Panc1 (cell line): ENCODE measurements at regions not wholly inside any gene's neighbourhood (a gene's known extent, or its start where the extent isn't known, plus 50 kb on each side); places are given as distances from the start of the nearest gene placed in this dataset.

ENCODE experiments used
- ATAC-seq: fragments of 200-7000 bp; cut with Tn5 transposase; 2 replicates; pipeline ENCODE4 v1.9.1; 2020; ENCODE audit warnings: mild to moderate bottlenecking, moderate library complexity
- BruUV-seq: library from RNA; stranded (reverse); fragments of 400-500 nt; replicated peaks from 2 replicates; lab custom pipeline; 2021; lab: Mats Ljungman, UMichigan
- CTCF ChIA-PET: fragments of 300-600 bp; sonication (Branson Sonifier 250); formaldehyde crosslinking; loops from one replicate; lab custom pipeline; 2022; ENCODE audit warnings: antibody characterized with exemption; lab: Charles Lee
- POLR2A ChIA-PET: fragments of 300-600 bp; sonication (Branson Sonifier 250); formaldehyde crosslinking; loops from one replicate; lab custom pipeline; 2022; ENCODE audit warnings: antibody characterized with exemption; lab: Charles Lee
- DNase-seq: peaks from one replicate; pipeline ENCODE4 v3.0.0-alpha.2; 2010; ENCODE audit warnings: low read depth, low spot score
- H3K27ac ChIP-seq: 2 replicates; pipeline ENCODE4 v1.5.1; 2011; ENCODE audit warnings: mild to moderate bottlenecking, low read length, inconsistent platforms
- H3K27me3 ChIP-seq: fragments of 200-500 bp; sonication (Bioruptor generic); 2 replicates; pipeline ENCODE4 v1.6.0; 2014; ENCODE audit warnings: low read length, inconsistent platforms; ENCODE audit not compliant: control insufficient read depth, insufficient read depth
- H3K36me3 ChIP-seq: fragments of 200-500 bp; sonication (Bioruptor generic); 2 replicates; pipeline ENCODE4 v1.5.1; 2014; ENCODE audit warnings: inconsistent platforms, mild to moderate bottlenecking, low read length, moderate library complexity; ENCODE audit not compliant: control insufficient read depth, insufficient read depth
- H3K4me1 ChIP-seq: 2 replicates; pipeline ENCODE4 v1.5.1; 2011; ENCODE audit warnings: inconsistent platforms, mild to moderate bottlenecking, low read length, moderate library complexity; ENCODE audit not compliant: control insufficient read depth, insufficient read depth
- H3K4me3 ChIP-seq, 2 experiments: 2 replicates each; pipeline ENCODE4 v1.5.1; 2011 to 2012; ENCODE audit warnings: low read depth in 2 of 2, low read length in 2 of 2, mild to moderate bottlenecking in 2 of 2, inconsistent platforms in 1 of 2, moderate library complexity in 1 of 2
- H3K9me3 ChIP-seq: fragments of 200-500 bp; sonication (Bioruptor generic); 2 replicates; pipeline ENCODE4 v1.5.1; 2014; ENCODE audit warnings: low read depth, mild to moderate bottlenecking, inconsistent platforms, low read length, moderate library complexity; ENCODE audit not compliant: control insufficient read depth, insufficient read depth
- CTCF ChIP-seq: fragments of 450-650 bp; IDR thresholded peaks from 2 replicates; pipeline ENCODE4 v1.5.1; 2017; ENCODE audit warnings: mild to moderate bottlenecking
- POLR2AphosphoS5 ChIP-seq: IDR thresholded peaks from 2 replicates; pipeline ENCODE4 v1.6.1; 2012; ENCODE audit warnings: mild to moderate bottlenecking, low read depth, low read length, moderate library complexity
- SIN3A ChIP-seq: IDR thresholded peaks from 2 replicates; pipeline ENCODE4 v1.6.1; 2012; ENCODE audit warnings: low read depth, mild to moderate bottlenecking, low read length, moderate library complexity, borderline replicate concordance; ENCODE audit not compliant: insufficient read depth
- TCF7L2 ChIP-seq: IDR thresholded peaks from 2 replicates; pipeline ENCODE4 v1.6.1; 2011; ENCODE audit warnings: mild to moderate bottlenecking, low read depth, low read length, inconsistent platforms
- in situ Hi-C: cut with HindIII; loops from 2 replicates; pipeline ENCODE4 v1.10.0; 2016; ENCODE audit warnings: low sequenced_read_pairs, low pct_unique_long_range_greater_than_20kb
- intact Hi-C: fragments of 100-400 bp; cut with micrococcal nuclease; formaldehyde crosslinking; loops from one replicate; pipeline ENCODE4 v1.10.0; 2022; ENCODE audit not compliant: unreplicated experiment
- TF ChIP-seq, protein P1 (sequence below), 2 experiments: IDR thresholded peaks; 2 replicates each; pipeline ENCODE4 v1.6.1; 2011 to 2012; ENCODE audit warnings: low read depth in 2 of 2, control low read depth in 1 of 2, low read length in 1 of 2, mild to moderate bottlenecking in 1 of 2, moderate library complexity in 1 of 2; ENCODE audit not compliant: insufficient read depth in 1 of 2

GRCh38 chr7:110382736-110383135 lies 708.2 kb upstream of the LRRN3 start:
- no peaks in the 10 kb centered on the region for H3K36me3 ChIP-seq
- ATAC-seq (no peak), DNase-seq (no peak)
- CTCF ChIA-PET, result no interaction called here
- no peak overlapping the region for H3K4me3 ChIP-seq
- H3K27me3 ChIP-seq, result no peaks in the 10 kb centered on the region
- TF ChIP-seq POLR2AphosphoS5 (no peak), SIN3A (no peak), CTCF (no peak), TCF7L2 (no peak)
- TF ChIP-seq, protein P1, sequence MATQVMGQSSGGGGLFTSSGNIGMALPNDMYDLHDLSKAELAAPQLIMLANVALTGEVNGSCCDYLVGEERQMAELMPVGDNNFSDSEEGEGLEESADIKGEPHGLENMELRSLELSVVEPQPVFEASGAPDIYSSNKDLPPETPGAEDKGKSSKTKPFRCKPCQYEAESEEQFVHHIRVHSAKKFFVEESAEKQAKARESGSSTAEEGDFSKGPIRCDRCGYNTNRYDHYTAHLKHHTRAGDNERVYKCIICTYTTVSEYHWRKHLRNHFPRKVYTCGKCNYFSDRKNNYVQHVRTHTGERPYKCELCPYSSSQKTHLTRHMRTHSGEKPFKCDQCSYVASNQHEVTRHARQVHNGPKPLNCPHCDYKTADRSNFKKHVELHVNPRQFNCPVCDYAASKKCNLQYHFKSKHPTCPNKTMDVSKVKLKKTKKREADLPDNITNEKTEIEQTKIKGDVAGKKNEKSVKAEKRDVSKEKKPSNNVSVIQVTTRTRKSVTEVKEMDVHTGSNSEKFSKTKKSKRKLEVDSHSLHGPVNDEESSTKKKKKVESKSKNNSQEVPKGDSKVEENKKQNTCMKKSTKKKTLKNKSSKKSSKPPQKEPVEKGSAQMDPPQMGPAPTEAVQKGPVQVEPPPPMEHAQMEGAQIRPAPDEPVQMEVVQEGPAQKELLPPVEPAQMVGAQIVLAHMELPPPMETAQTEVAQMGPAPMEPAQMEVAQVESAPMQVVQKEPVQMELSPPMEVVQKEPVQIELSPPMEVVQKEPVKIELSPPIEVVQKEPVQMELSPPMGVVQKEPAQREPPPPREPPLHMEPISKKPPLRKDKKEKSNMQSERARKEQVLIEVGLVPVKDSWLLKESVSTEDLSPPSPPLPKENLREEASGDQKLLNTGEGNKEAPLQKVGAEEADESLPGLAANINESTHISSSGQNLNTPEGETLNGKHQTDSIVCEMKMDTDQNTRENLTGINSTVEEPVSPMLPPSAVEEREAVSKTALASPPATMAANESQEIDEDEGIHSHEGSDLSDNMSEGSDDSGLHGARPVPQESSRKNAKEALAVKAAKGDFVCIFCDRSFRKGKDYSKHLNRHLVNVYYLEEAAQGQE (IDR thresholded peaks at IDR 0.05; ENCODE audit: insufficient read depth in 1 of 2, low read depth in 2 of 2, low read length in 1 of 2), result no peak
- intact Hi-C loops, result no loop called here
- H3K4me1 ChIP-seq, result no peaks in the 10 kb centered on the region
- no peak overlapping the region for H3K27ac ChIP-seq
- no TSS peak for BruUV-seq
- in situ Hi-C loops, result no loop called here
- POLR2A ChIA-PET, result no interaction called here
- H3K9me3 ChIP-seq, result no peaks in the 10 kb centered on the region

GRCh38 chr7:110386006-110386405 lies 704.9 kb upstream of the LRRN3 start:
- TF ChIP-seq, protein P1 (IDR thresholded peaks at IDR 0.05; ENCODE audit: insufficient read depth in 1 of 2, low read depth in 2 of 2, low read length in 1 of 2), result no peak
- TF ChIP-seq TCF7L2 (no peak), POLR2AphosphoS5 (no peak), SIN3A (no peak), CTCF (no peak)
- H3K4me3 ChIP-seq, result no peak overlapping the region
- no peak overlapping the region for H3K27ac ChIP-seq
- BruUV-seq, result no TSS peak
- no peak for DNase-seq
- in situ Hi-C loops (no loop called here), intact Hi-C loops (no loop called here)
- CTCF ChIA-PET, result no interaction called here
- H3K36me3 ChIP-seq, result no peaks in the 10 kb centered on the region
- no peaks in the 10 kb centered on the region for H3K4me1 ChIP-seq
- H3K9me3 ChIP-seq, result no peaks in the 10 kb centered on the region
- ATAC-seq, result no peak
- no peaks in the 10 kb centered on the region for H3K27me3 ChIP-seq
- POLR2A ChIA-PET, result no interaction called here
